SK-N-SH (cell line): ENCODE measurements at regions not wholly inside any gene's neighbourhood (a gene's known extent, or its start where the extent isn't known, plus 50 kb on each side); places are given as distances from the start of the nearest gene placed in this dataset.

Experiments
- CTCF ChIA-PET: fragments of 300-600, 350-600 bp; formaldehyde crosslinking; extraction: SDS; loops from one replicate; lab custom pipeline; 2021; lab: Yijun Ruan, JAX
- POLR2A ChIA-PET: fragments of 350-600 bp; sonication (Branson Sonifier 250); formaldehyde crosslinking; extraction: SDS; loops from one replicate; lab custom pipeline; 2020; ENCODE audit warnings: antibody characterized with exemption, inconsistent platforms; lab: Yijun Ruan, JAX
- DNase-seq: peaks from one replicate; pipeline ENCODE4 v3.0.0; 2012
- H2AFZ ChIP-seq: fragments of 200-600 bp; sonication (generic); 2 replicates; pipeline ENCODE4 v1.8.1; 2016; ENCODE audit warnings: antibody characterized with exemption, mild to moderate bottlenecking, low read depth
- H3F3A ChIP-seq: fragments of 200-600 bp; sonication (generic); replicated peaks from 2 replicates; pipeline ENCODE3; 2016; ENCODE audit warnings: antibody characterized with exemption, mild to moderate bottlenecking; ENCODE audit not compliant: insufficient read depth
- H3K27ac ChIP-seq, 2 experiments: fragments of 200-500 bp in 1 of 2; fragments of 200-600 bp in 1 of 2; sonication (Bioruptor generic) in 1 of 2; sonication (generic), shearing (Covaris generic) in 1 of 2; 2 replicates each; pipeline versions ENCODE4 v1.5.1 to v1.6.1; 2014 to 2016; ENCODE audit warnings: low read depth in 2 of 2, inconsistent platforms in 1 of 2, low read length in 1 of 2, mild to moderate bottlenecking in 1 of 2, mixed read lengths in 1 of 2
- H3K27me3 ChIP-seq: fragments of 200-600 bp; sonication (generic), shearing (Covaris generic); 2 replicates; pipeline ENCODE4 v1.6.1; 2016; ENCODE audit warnings: mixed run types; ENCODE audit not compliant: insufficient read depth
- H3K36me3 ChIP-seq, 2 experiments: fragments of 200-500 bp in 1 of 2; fragments of 200-600 bp in 1 of 2; sonication (Bioruptor generic) in 1 of 2; sonication (generic) in 1 of 2; replicated peaks in 1 of 2; 2 replicates each; pipeline versions ENCODE3 to v1.5.1; 2014 to 2016; ENCODE audit warnings: low read length in 1 of 2, mild to moderate bottlenecking in 1 of 2; ENCODE audit not compliant: insufficient read depth in 2 of 2, control insufficient read depth in 1 of 2
- H3K4me1 ChIP-seq, 2 experiments: fragments of 200-500 bp in 1 of 2; fragments of 200-600 bp in 1 of 2; sonication (Bioruptor generic) in 1 of 2; sonication (generic), shearing (Covaris generic) in 1 of 2; 2 replicates each; pipeline versions ENCODE4 v1.5.1 to v1.6.1; 2014 to 2016; ENCODE audit warnings: low read depth in 1 of 2, low read length in 1 of 2, mixed run types in 1 of 2; ENCODE audit not compliant: insufficient read depth in 2 of 2, control insufficient read depth in 1 of 2
- H3K4me2 ChIP-seq: fragments of 200-600 bp; sonication (generic), shearing (Covaris generic); 2 replicates; pipeline ENCODE4 v1.6.1; 2017; ENCODE audit warnings: mixed run types
- H3K4me3 ChIP-seq, 2 experiments: fragments of 200-500 bp in 1 of 2; fragments of 200-600 bp in 1 of 2; sonication (Bioruptor generic) in 1 of 2; sonication (generic), shearing (Covaris generic) in 1 of 2; 2 replicates each; pipeline versions ENCODE4 v1.5.1 to v1.8.1; 2014 to 2016; ENCODE audit warnings: low read depth in 2 of 2, inconsistent platforms in 1 of 2, low read length in 1 of 2, mild to moderate bottlenecking in 1 of 2, mixed read lengths in 1 of 2, moderate library complexity in 1 of 2
- H3K79me2 ChIP-seq: fragments of 200-600 bp; sonication (generic); 2 replicates; pipeline ENCODE4 v1.8.1; 2017; ENCODE audit warnings: mild to moderate bottlenecking; ENCODE audit not compliant: insufficient read depth
- H3K9ac ChIP-seq: fragments of 200-600 bp; sonication (generic); 2 replicates; pipeline ENCODE4 v1.6.1; 2017; ENCODE audit warnings: mixed run types
- H3K9me2 ChIP-seq: fragments of 200-600 bp; sonication (generic); 2 replicates; pipeline ENCODE4 v1.6.1; 2017; ENCODE audit warnings: mixed run types
- H3K9me3 ChIP-seq: fragments of 200-600 bp; sonication (generic); 2 replicates; pipeline ENCODE4 v1.6.1; 2017; ENCODE audit warnings: mixed run types, mild to moderate bottlenecking, moderate library complexity
- H4K20me1 ChIP-seq: fragments of 200-600 bp; sonication (generic); 2 replicates; pipeline ENCODE4 v1.6.1; 2017; ENCODE audit warnings: mild to moderate bottlenecking, mixed run types; ENCODE audit not compliant: insufficient read depth
- CHD2 ChIP-seq: fragments of 150-350 bp; IDR thresholded peaks from 2 replicates; pipeline ENCODE4 v1.6.1; 2018; ENCODE audit warnings: low read length; ENCODE audit not compliant: partially characterized antibody
- EP300 ChIP-seq, 2 experiments: IDR thresholded peaks; 2 replicates each; pipeline versions ENCODE4 v1.4.0 to v1.6.1; 2012; ENCODE audit warnings: borderline replicate concordance in 1 of 2, low read depth in 1 of 2, low read length in 1 of 2
- GABPA ChIP-seq: IDR thresholded peaks from 2 replicates; pipeline ENCODE4 v1.4.0; 2012; ENCODE audit warnings: low read depth, mild to moderate bottlenecking
- GATA2 ChIP-seq: sonication (generic); formaldehyde crosslinking; IDR thresholded peaks from 2 replicates; pipeline ENCODE4 v1.5.0; 2020; ENCODE audit warnings: mild to moderate bottlenecking, missing genetic modification reagents
- IRF3 ChIP-seq: fragments of 150-350 bp; IDR thresholded peaks from 2 replicates; pipeline ENCODE4 v1.6.1; 2016; ENCODE audit warnings: mild to moderate bottlenecking, low read depth, low read length
- JUND ChIP-seq: IDR thresholded peaks from 2 replicates; pipeline ENCODE4 v1.4.0; 2012
- NRF1 ChIP-seq: IDR thresholded peaks from 2 replicates; pipeline ENCODE4 v1.6.1; 2012; ENCODE audit warnings: low read depth, mild to moderate bottlenecking, low read length
- RAD21 ChIP-seq: IDR thresholded peaks from 2 replicates; pipeline ENCODE4 v1.6.1; 2012; ENCODE audit warnings: mild to moderate bottlenecking, low read length
- REST ChIP-seq: IDR thresholded peaks from 2 replicates; pipeline ENCODE4 v1.6.1; 2012; ENCODE audit warnings: mild to moderate bottlenecking, low read depth, low read length, moderate library complexity
- SIN3A ChIP-seq: IDR thresholded peaks from 2 replicates; pipeline ENCODE4 v1.6.1; 2012; ENCODE audit warnings: low read depth, mild to moderate bottlenecking, low read length, moderate library complexity, borderline replicate concordance
- TAF1 ChIP-seq: IDR thresholded peaks from 2 replicates; pipeline ENCODE4 v1.6.1; 2012; ENCODE audit warnings: low read depth, mild to moderate bottlenecking, low read length, moderate library complexity, borderline replicate concordance
- TEAD4 ChIP-seq: IDR thresholded peaks from 2 replicates; pipeline ENCODE4 v1.4.0; 2012; ENCODE audit warnings: mild to moderate bottlenecking, borderline replicate concordance; ENCODE audit not compliant: insufficient read depth
- YY1 ChIP-seq: IDR thresholded peaks from 2 replicates; pipeline ENCODE4 v1.4.0; 2012; ENCODE audit warnings: low read depth, mild to moderate bottlenecking
- ZBTB33 ChIP-seq: IDR thresholded peaks from 2 replicates; pipeline ENCODE4 v1.4.0; 2012; ENCODE audit warnings: low read depth, borderline replicate concordance
- WGBS: methylation state at CpG from one replicate; pipeline ENCODE4 v1.1.6; 2017; ENCODE audit warnings: low lambda C conversion rate; 5-methylcytosine and 5-hydroxymethylcytosine counted together

GRCh38 chr12:89786177-89786810, 77.7 kb upstream of the ATP2B1 start:
- no peak overlapping the region for H2AFZ ChIP-seq
- H3K36me3 ChIP-seq: no peaks in the 10 kb centered on the region
- no peaks in the 10 kb centered on the region for H3K9me2 ChIP-seq
- H3K9ac ChIP-seq: no peak overlapping the region
- WGBS: 21% methylated on average over 2 of the region's 2 CpGs
- no peaks in the 10 kb centered on the region for H3F3A ChIP-seq
- POLR2A ChIA-PET: no interaction called here
- H3K4me3 ChIP-seq: no peak overlapping the region
- peaks cover 0 to 2% of the 10 kb centered on the region in 2 experiments; a peak in 1 of 4 replicates for H3K4me1 ChIP-seq
- H3K79me2 ChIP-seq: no peaks in the 10 kb centered on the region
- no peak overlapping the region for H3K4me2 ChIP-seq
- CTCF ChIA-PET: no interaction called here
- H3K9me3 ChIP-seq: no peaks in the 10 kb centered on the region
- no peaks in the 10 kb centered on the region for H3K27me3 ChIP-seq
- no peak for DNase-seq
- H4K20me1 ChIP-seq: no peaks in the 10 kb centered on the region
- H3K27ac ChIP-seq: no peak overlapping the region
- no peak for TF ChIP-seq NRF1
- no peak for TF ChIP-seq RAD21
- TF ChIP-seq REST: no peak
- TF ChIP-seq CHD2: no peak

GRCh38 chr12:89783359-89784060, 74.9 kb upstream of the ATP2B1 start:
- WGBS: 74% methylated on average over 3 of the region's 3 CpGs
- Histone ChIP-seq H2AFZ (no peak overlapping the region), H3K27me3 (no peaks in the 10 kb centered on the region), H3K36me3 (no peaks in the 10 kb centered on the region), H3K4me3 (no peak overlapping the region), H3K4me1 (peaks cover 0 to 2% of the 10 kb centered on the region in 2 experiments; a peak in 1 of 4 replicates), H3K4me2 (no peak overlapping the region), H3K79me2 (no peaks in the 10 kb centered on the region), H3K9ac (no peak overlapping the region), H3K9me3 (no peaks in the 10 kb centered on the region), H3F3A (no peaks in the 10 kb centered on the region), H3K9me2 (no peaks in the 10 kb centered on the region), H3K27ac (no peak overlapping the region; a peak in 1 of 4 replicates), H4K20me1 (no peaks in the 10 kb centered on the region)
- no peak for DNase-seq
- CTCF ChIA-PET: interaction anchor here (0.6 kb wide), 1 partner anchor 9 kb away, joined by 3 read pairs; no protein-coding TSS in a partner anchor
- POLR2A ChIA-PET: no interaction called here
- no peak for TF ChIP-seq IRF3
- no peak for TF ChIP-seq ZBTB33
- TF ChIP-seq GATA2 (CRISPR knock-in tag): no peak
- no peak for TF ChIP-seq JUND
- TF ChIP-seq GABPA: no peak
- no peak for TF ChIP-seq NRF1
- TF ChIP-seq YY1: no peak
- TF ChIP-seq TEAD4: no peak
- TF ChIP-seq EP300 (IDR thresholded peaks at IDR 0.05; ENCODE audit: borderline replicate concordance in 1 of 2, low read depth in 1 of 2, low read length in 1 of 2): no peak
- TF ChIP-seq SIN3A: no peak
- TF ChIP-seq REST: no peak
- no peak for TF ChIP-seq TAF1
- TF ChIP-seq CHD2: no peak
